ENCODE measurements at regions not wholly inside any gene's neighbourhood (a gene's known extent, or its start where the extent isn't known, plus 50 kb on each side); places are given as distances from the start of the nearest gene placed in this dataset.

- DNase-seq (ENCODE audit: low read depth, low spot score): peak; percentile 36
These were observed 66.5 kb downstream of the EFNB1 start for GRCh38 chrX:68895341-68895755.

- DNase-seq (ENCODE audit: low read depth, low spot score): peak; percentile 68
These were observed 65.9 kb downstream of the EFNB1 start for GRCh38 chrX:68894513-68895340.

- DNase-seq (ENCODE audit: low read depth, low spot score): no peak
These were observed 65.3 kb downstream of the EFNB1 start for GRCh38 chrX:68894142-68894512.

- no peak for DNase-seq (ENCODE audit: low read depth, low spot score)
These were observed 63.8 kb downstream of the EFNB1 start for GRCh38 chrX:68892651-68893050.

GRCh38 chrX:68892134-68892533 lies 63.3 kb downstream of the EFNB1 start:
- no peak for DNase-seq (ENCODE audit: low read depth, low spot score)
